ENCODE measurements at regions not wholly inside any gene's neighbourhood (a gene's known extent, or its start where the extent isn't known, plus 50 kb on each side); places are given as distances from the start of the nearest gene placed in this dataset.

DNA sequence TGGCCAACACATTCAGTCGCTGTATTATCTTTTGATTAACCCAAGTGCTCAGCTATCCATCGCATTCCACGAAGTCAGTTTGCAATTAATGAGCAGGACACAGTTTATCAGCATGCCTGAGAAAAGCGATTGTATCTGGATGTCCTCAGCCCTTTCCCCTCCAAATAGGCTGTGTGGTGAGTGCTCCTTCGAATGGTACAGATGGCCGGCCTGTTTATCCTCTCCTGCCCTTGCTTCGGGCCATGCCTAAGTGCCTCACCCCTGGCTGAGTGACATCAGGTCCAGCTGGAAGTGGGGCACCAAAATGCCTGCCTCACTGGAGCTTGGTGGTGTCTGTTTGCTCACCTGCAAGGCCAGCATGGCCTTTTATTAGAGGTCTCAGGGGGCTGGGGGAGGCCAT, 317.3 kb downstream of the GADD45G start:
- WGBS, 2 donors = 59 to 64% methylated on average over 7 of the region's 7 CpGs
- no peak for DNase-seq
- intact Hi-C loops (cut with DNase I) = loop anchor here in 7 of 10 donors (5.0 to 10.0 kb wide), 5 partner anchors 173 to 320 kb away; partner anchors contain the start of gene GADD45G (in 1 of the 7)
- H3K27ac ChIP-seq = no peak overlapping the region
- no peak for ATAC-seq
- peaks cover 0 to 8% (median 6%) of the 10 kb centered on the region in 9 donors for H3K4me1 ChIP-seq
- peaks cover 0 to 6% (median 0%) of the 10 kb centered on the region in 7 donors for H3K27me3 ChIP-seq
- no peak for TF ChIP-seq CTCF (IDR thresholded peaks at IDR 0.05)
- H3K9me3 ChIP-seq = no peaks in the 10 kb centered on the region
- no peaks in the 10 kb centered on the region for H3K36me3 ChIP-seq
- no peak overlapping the region for H3K4me3 ChIP-seq

DNA sequence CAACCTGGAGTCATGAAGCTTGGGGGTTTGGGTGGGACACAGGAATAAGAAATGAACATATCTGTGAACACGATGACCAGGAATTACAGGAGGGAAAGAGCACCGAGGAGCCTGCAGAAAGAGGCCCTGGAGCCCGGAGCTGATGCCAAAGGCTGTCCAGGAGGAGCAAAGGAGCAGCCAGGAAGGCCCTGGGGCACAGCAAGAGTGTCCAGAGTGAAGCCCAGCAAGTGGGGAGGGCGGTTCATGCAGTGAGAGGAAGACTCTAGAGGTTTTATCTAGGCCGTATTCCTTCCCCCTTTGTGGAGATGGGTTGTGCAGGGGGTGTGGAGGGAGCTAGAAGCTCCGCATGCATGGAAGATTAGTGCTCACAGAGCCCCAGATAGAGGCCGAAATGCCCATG, 318.4 kb downstream of the GADD45G start:
- peaks cover 0 to 9% (median 7%) of the 10 kb centered on the region in 9 donors for H3K4me1 ChIP-seq
- no peak for TF ChIP-seq CTCF (IDR thresholded peaks at IDR 0.05)
- H3K27ac ChIP-seq = no peak overlapping the region
- peaks cover 0 to 6% (median 0%) of the 10 kb centered on the region in 7 donors for H3K27me3 ChIP-seq
- intact Hi-C loops (cut with DNase I) = loop anchor here in 7 of 10 donors (5.0 to 10.0 kb wide), 5 partner anchors 172 to 321 kb away; partner anchors contain the start of gene GADD45G (in 1 of the 7)
- no peak overlapping the region for H3K4me3 ChIP-seq
- ATAC-seq = no peak
- 90% methylated on average over 7 of the region's 7 CpGs for WGBS, 2 donors
- no peaks in the 10 kb centered on the region for H3K9me3 ChIP-seq
- no peak for DNase-seq
- H3K36me3 ChIP-seq = no peaks in the 10 kb centered on the region

DNA sequence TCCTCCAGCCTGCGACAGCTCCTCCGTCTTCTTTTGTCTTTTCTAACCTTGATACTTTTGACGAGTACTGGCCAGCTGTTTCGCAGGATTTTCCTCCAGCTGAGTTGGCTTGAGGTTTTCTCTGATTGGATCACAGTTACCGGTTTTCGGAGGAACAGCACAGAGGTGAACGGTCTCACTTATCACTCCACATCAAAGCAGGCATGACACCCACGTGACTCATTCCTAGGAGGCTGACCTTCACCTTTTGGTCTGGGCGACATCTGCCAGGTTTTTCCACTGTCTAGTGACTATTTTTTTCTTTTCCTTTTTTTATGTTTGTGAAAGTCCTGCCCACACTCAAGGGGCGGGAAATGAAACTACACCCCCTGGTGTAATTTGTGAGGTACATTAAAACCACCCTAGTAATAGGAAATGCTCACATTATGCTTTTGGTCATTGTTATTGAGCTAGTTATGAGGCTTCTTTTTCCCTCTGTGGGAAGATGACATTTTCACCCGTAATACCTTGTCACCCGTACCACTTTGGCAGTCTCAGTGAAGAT, 319.2 kb downstream of the GADD45G start:
- TF ChIP-seq CTCF (IDR thresholded peaks at IDR 0.05) = peak in 3 of 9 donors; percentile 9 to 36 (median 30)
- Histone ChIP-seq H3K36me3 (no peaks in the 10 kb centered on the region), H3K4me1 (peaks cover 0 to 17% (median 8%) of the 10 kb centered on the region in 9 donors), H3K27me3 (peaks cover 0 to 6% (median 0%) of the 10 kb centered on the region in 7 donors), H3K27ac (no peak overlapping the region), H3K9me3 (no peaks in the 10 kb centered on the region), H3K4me3 (no peak overlapping the region)
- intact Hi-C loops (cut with DNase I) = loop anchor here in 7 of 10 donors (5.0 to 10.0 kb wide), 5 partner anchors 171 to 322 kb away; partner anchors contain the start of gene GADD45G (in 1 of the 7)
- DNase-seq (no peak), ATAC-seq (no peak)
- 46 to 61% methylated on average over 12 of the region's 12 CpGs for WGBS, 2 donors

GRCh38 chr9:89924611-89925010, 319.8 kb downstream of the GADD45G start:
- Histone ChIP-seq H3K4me1 (peaks cover 0 to 23% (median 13%) of the 10 kb centered on the region in 9 donors), H3K9me3 (no peaks in the 10 kb centered on the region), H3K4me3 (no peak overlapping the region), H3K36me3 (no peaks in the 10 kb centered on the region), H3K27ac (no peak overlapping the region), H3K27me3 (peaks cover 0 to 6% (median 0%) of the 10 kb centered on the region in 7 donors)
- no peak for DNase-seq
- WGBS, 2 donors = 95 to 100% methylated on average over 2 of the region's 2 CpGs
- no peak for TF ChIP-seq CTCF (IDR thresholded peaks at IDR 0.05)
- no peak for ATAC-seq
- intact Hi-C loops (cut with DNase I) = loop anchor here in 9 of 10 donors (5.0 to 10.0 kb wide), 6 partner anchors 73 to 322 kb away; partner anchors contain the start of gene GADD45G (in 1 of the 9)
